Testis (tissue), 2 donors: ENCODE measurements at regions not wholly inside any gene's neighbourhood (a gene's known extent, or its start where the extent isn't known, plus 50 kb on each side); places are given as distances from the start of the nearest gene placed in this dataset.

ENCODE experiments used
- DNase-seq: peaks from one replicate; pipeline ENCODE4 v3.0.0-alpha.2; 2019
- H3K27ac ChIP-seq, 2 donors: fragments of 200-600 bp; sonication (generic); one replicate each; pipeline ENCODE4 v1.5.1; 2019
- H3K27me3 ChIP-seq: fragments of 200-600 bp; sonication (generic); one replicate; pipeline ENCODE4 v1.5.1; 2019
- H3K36me3 ChIP-seq: fragments of 200-600 bp; sonication (generic); one replicate; pipeline ENCODE4 v1.5.1; 2017; ENCODE audit warnings: low read depth; ENCODE audit errors: missing control alignments
- H3K4me1 ChIP-seq: fragments of 200-600 bp; sonication (generic); one replicate; pipeline ENCODE4 v1.5.1; 2019
- H3K4me3 ChIP-seq, 2 donors: fragments of 200-600 bp; sonication (generic); one replicate each; pipeline ENCODE4 v1.5.1; 2017 to 2019
- H3K9me3 ChIP-seq: fragments of 200-600 bp; sonication (generic); one replicate; pipeline ENCODE4 v1.5.1; 2017
- CTCF ChIP-seq, 3 experiments: fragments of 450-650 bp in 2 of 3; fragments of 200-600 bp in 1 of 3; sonication (generic) in 1 of 3; IDR thresholded peaks; one replicate each; pipeline ENCODE4 v1.5.1; 2016 to 2019; ENCODE audit warnings: antibody characterized with exemption in 3 of 3, mild to moderate bottlenecking in 2 of 3, moderate library complexity in 1 of 3
- POLR2A ChIP-seq: fragments of 450-650 bp; IDR thresholded peaks from one replicate; pipeline ENCODE4 v1.6.1; 2017; ENCODE audit warnings: antibody characterized with exemption, mild to moderate bottlenecking, moderate library complexity
- WGBS, 2 donors: methylation state at CpG; one replicate each; pipeline ENCODE4 v1.1.5; 2018; 5-methylcytosine and 5-hydroxymethylcytosine counted together
- intact Hi-C: fragments of 100-400 bp; cut with DNase I; formaldehyde crosslinking; loops from one replicate; pipeline ENCODE4 v1.15.1; 2023; ENCODE audit warnings: low total_unique reads

GRCh38 chr17:71709946-71710345 lies 410.9 kb upstream of the SOX9 start:
- Histone ChIP-seq H3K36me3 (no peaks in the 10 kb centered on the region), H3K9me3 (no peaks in the 10 kb centered on the region), H3K4me1 (no peaks in the 10 kb centered on the region), H3K27ac (no peak overlapping the region), H3K4me3 (no peak overlapping the region), H3K27me3 (no peaks in the 10 kb centered on the region)
- intact Hi-C loops = no loop called here
- TF ChIP-seq CTCF (IDR thresholded peaks at IDR 0.05) = no peak
- no peak for TF ChIP-seq POLR2A
- WGBS, 2 donors = 63 to 77% methylated on average over 4 of the region's 4 CpGs
- DNase-seq = no peak

GRCh38 chr17:71710816-71711215 lies 410.0 kb upstream of the SOX9 start:
- Histone ChIP-seq H3K4me3 (no peak overlapping the region), H3K36me3 (no peaks in the 10 kb centered on the region), H3K27me3 (no peaks in the 10 kb centered on the region), H3K4me1 (no peaks in the 10 kb centered on the region), H3K27ac (no peak overlapping the region), H3K9me3 (no peaks in the 10 kb centered on the region)
- intact Hi-C loops = no loop called here
- 65 to 72% methylated on average over 1 of the region's 1 CpG for WGBS, 2 donors
- no peak for TF ChIP-seq POLR2A
- no peak for TF ChIP-seq CTCF (IDR thresholded peaks at IDR 0.05)
- no peak for DNase-seq

GRCh38 chr17:71713846-71714245 lies 407.0 kb upstream of the SOX9 start:
- 86 to 97% methylated on average over 3 of the region's 3 CpGs for WGBS, 2 donors
- TF ChIP-seq POLR2A (no peak), CTCF (IDR thresholded peaks at IDR 0.05) (no peak)
- no peak for DNase-seq
- H3K4me3 ChIP-seq = no peak overlapping the region
- no peaks in the 10 kb centered on the region for H3K36me3 ChIP-seq
- H3K27me3 ChIP-seq = no peaks in the 10 kb centered on the region
- H3K9me3 ChIP-seq = no peaks in the 10 kb centered on the region
- H3K4me1 ChIP-seq = no peaks in the 10 kb centered on the region
- intact Hi-C loops = no loop called here
- H3K27ac ChIP-seq = no peak overlapping the region

- no peaks in the 10 kb centered on the region for H3K4me1 ChIP-seq
- H3K9me3 ChIP-seq = no peaks in the 10 kb centered on the region
- no peak overlapping the region for H3K27ac ChIP-seq
- 90 to 93% methylated on average over 2 of the region's 2 CpGs for WGBS, 2 donors
- no peak for TF ChIP-seq POLR2A
- no peak for TF ChIP-seq CTCF (IDR thresholded peaks at IDR 0.05)
- H3K27me3 ChIP-seq = no peaks in the 10 kb centered on the region
- intact Hi-C loops = no loop called here
- H3K36me3 ChIP-seq = no peaks in the 10 kb centered on the region
- no peak for DNase-seq
- no peak overlapping the region for H3K4me3 ChIP-seq
Observed at GRCh38 chr17:71724339-71724738, 396.5 kb upstream of the SOX9 start.

GRCh38 chr17:71725811-71726210 lies 395.0 kb upstream of the SOX9 start:
- intact Hi-C loops = no loop called here
- WGBS, 2 donors = 67 to 75% methylated on average over 3 of the region's 3 CpGs

More at GRCh38 chr17:71725811-71726210, 395.0 kb upstream of the SOX9 start:
- TF ChIP-seq CTCF (IDR thresholded peaks at IDR 0.05) (no peak), POLR2A (no peak)
- Histone ChIP-seq H3K9me3 (no peaks in the 10 kb centered on the region), H3K4me1 (no peaks in the 10 kb centered on the region), H3K36me3 (no peaks in the 10 kb centered on the region), H3K27me3 (no peaks in the 10 kb centered on the region), H3K4me3 (no peak overlapping the region), H3K27ac (no peak overlapping the region)
- DNase-seq = no peak
